Pulmonary artery endothelial cell (primary cell): ENCODE measurements at regions not wholly inside any gene's neighbourhood (a gene's known extent, or its start where the extent isn't known, plus 50 kb on each side); places are given as distances from the start of the nearest gene placed in this dataset.
"Not testable (repeated sequence)": the region's sequence is repeated elsewhere in the genome, so short reads cannot be mapped to it uniquely, and the experiment has no call there.

Experiments
- DNase-seq: peaks from one replicate; pipeline ENCODE4 v3.0.0-alpha.2; 2011; ENCODE audit warnings: low read depth, low spot score

DNA sequence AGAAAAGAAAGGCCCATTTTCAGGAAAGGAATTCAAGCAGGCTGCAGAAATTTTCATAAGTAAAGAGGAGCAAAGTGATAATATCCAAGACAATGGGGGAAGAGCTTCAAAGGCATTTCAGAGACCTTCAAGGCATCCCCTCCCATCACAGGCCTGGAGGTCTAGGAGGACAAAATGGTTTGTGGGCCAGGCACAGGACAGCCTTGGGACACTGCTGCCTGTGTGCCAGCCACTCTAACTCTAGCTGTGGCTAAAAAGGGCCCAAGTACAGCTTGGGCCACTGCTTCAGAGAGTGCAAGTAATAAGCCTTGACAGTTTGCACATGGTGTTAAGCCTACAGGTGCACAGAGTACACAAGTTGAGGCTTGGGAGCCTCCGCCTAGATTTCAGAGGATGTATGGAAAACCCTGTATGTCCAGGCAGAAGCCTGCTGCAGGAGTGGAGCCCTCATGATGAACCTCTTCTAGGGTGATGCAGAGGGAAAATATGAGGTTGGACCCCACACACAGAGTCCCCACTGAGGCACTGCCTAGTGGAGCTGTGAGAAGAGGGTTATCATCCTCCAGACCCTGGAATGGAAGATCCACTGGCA, 51.8 kb upstream of the ZSWIM5 start:
- DNase-seq = no peak

DNA sequence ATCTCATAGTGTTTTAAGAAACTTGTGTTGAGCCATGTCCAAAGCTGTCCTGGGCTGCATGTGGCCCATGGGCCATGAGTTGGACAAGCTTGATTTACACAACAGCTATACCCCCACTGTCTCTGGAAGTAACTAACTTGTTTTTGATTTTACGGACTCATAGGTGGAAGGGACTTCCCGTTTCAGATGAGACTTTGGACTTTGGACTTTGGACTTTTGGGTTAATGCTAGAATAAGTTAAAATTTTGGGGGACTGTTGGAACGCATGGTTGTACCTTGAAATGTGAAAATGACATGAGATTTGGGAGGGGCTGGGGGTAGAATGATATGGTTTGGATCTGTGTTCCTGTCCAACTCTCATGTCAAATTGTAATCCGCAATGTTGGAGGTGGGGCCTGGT, 52.6 kb upstream of the ZSWIM5 start:
- DNase-seq = no peak

DNA sequence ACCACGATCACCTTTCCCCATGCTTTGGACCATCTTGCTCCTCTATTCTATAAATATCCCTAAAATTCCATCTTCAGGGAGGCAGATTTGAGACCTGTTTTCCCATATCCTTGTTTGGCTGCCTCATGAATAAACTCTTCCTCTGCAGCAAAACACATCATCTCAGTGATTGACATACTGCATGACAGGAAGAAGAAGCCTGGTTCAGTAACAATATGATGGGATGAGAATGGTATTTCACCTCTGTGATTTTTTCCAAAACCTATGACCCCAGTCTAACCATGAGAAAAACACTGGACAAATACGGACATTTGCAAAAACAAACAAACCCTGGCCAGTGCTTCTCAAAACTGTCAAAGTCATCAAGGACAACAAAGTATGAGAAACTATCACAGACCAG, 53.8 kb upstream of the ZSWIM5 start:
- no peak for DNase-seq

DNA sequence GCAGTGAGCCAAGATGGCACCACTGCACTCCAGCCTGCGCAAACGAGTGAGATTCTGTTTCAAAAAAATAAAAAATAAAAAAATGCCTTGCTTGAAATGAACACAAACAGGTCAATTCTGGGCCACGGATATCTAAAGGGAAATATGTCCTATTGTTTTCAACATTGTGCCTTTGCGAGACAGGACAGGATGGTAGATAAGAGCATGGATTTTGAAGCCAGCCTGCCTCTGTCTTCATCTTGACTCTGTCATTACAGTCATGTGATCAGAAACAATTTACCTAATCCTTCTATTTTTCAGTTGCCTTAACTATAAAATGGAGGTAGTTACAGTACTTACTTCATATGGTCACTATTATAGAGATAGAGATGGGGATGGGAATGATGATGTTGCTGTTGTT, 56.7 kb upstream of the ZSWIM5 start:
- DNase-seq = no peak

DNA sequence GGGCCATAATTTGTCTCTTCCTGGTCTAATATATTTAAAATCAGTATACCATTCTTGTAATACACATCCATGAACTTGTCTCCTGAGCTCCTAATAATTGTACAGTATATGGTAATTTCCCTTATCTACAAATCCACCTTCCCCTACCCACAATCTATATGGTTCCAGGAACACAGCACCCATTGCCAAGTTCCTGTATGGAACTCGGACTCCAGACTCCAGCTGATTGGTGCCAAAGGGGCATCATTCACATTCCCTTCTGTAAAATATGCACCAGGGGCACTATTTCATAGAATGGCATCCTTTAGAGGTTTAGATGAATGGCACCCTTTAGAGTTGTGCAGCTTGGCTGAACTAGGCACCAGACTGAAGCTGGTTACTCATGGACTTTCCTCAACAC, 58.8 kb upstream of the ZSWIM5 start:
- no peak for DNase-seq

DNA sequence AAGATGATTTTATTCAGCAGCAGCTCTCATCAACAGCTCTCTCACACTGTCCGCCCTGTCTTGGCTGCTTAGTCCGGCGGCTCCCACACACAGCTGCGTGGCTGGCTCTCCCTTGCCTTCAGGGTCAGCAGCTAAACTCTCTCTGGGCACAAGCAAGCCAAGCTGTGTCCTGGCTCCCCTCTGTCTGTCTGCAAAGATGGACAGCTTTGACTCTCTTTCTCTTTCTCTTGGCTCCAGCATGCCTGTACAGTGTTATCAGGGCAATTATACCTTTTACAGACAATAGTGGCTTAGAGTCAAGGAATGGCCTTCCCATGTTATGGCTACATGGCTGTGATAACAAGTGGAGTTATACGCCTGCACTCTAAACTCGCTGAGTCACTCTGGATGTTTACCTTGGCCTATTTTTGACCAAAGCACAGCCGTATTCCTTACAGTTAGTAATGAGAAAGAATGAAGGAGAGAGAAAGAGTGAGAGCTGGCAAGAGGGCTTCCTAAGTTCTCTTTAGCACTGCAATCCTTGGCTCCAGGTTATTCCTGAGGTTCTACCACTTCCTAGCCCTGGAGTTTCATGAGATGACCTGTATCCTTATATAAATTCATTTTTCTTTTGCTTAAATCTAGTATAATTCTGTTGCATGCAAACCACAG, 59.9 kb upstream of the ZSWIM5 start:
- DNase-seq = peak; percentile 76

DNA sequence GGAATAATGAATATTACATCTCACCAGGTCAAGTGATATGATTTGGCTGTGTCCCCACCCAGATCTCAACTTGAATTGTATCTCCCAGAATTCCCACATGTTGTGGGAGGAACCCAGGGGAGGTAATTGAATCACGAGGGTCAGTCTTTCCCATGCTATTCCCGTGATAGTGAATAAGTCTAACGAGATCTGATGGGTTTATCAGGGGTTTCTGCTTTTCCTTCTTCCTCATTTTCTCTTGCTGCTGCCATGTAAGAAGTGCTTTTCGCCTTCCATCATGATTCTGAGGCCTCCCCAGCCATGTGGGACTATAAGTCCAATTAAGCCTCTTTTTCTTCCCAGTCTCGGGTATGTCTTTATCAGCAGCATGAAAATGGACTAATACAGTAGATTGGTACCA, 58.4 kb upstream of the HPDL start:
- DNase-seq = not testable (repeated sequence)

DNA sequence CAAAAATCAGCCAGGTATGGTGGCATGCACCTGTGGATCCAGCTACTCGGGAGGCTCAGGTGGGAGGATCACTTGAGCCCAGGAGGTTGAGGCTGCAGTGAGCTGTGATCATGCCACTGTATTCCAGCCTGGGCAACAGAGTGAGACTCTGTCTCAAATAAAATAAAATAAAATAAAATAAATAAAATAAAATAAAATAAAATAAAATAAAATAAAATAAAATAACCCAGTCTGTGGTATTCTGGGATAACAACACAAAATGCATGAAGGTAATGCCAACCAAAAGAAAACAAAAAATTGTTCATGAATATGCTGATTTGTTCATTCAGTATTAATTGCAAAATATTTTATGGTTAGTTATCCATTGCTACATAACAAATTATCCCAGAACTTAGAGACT, 54.4 kb upstream of the HPDL start:
- DNase-seq = not testable (repeated sequence)

DNA sequence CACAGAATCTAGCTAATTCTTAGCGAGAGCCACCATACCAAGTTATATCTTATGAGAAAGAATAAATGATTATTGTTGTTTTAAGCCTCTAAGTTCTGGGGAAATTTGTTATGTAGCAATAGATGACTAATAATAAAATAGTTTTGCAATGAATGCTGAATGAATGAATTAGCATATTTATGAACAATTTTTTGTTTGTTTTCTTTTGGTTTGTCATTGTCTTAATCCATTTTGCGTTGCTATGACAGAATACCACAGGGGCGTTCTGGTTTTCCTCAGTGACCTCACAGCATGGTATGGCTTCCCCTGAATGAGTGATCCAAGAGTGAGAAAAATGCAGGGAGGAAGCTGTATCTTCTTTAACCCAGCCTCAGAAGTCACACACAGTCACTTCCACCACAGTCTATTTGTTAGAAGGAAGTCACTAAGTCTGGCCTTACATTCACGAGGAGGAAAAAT, 53.8 kb upstream of the HPDL start:
- DNase-seq = peak; percentile 45

DNA sequence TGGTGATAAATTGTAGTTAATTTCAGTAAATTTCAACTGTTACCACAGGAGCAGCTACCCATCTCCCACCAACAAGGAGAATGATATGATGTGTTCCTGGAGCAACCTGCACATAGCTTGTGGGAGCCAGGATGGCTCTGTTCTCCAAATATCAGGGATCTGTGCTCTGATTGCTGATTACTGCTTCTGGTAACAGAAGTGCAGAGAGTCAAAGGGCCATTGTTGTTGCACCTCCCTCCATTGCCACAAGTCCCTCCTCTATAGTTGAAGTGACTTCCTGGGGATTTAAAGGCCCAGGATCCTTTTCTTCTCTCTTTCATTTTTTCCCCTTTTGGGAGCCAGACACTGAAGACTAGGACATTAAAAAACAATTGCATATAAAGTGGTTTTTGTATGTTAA, 51.6 kb upstream of the HPDL start:
- DNase-seq = no peak
